DOHH2 (cell line): ENCODE measurements at regions not wholly inside any gene's neighbourhood (a gene's known extent, or its start where the extent isn't known, plus 50 kb on each side); places are given as distances from the start of the nearest gene placed in this dataset.

Experiments
- H3F3A ChIP-seq: fragments of 200-600 bp; sonication (generic), shearing (Covaris generic); 2 replicates; pipeline ENCODE4 v1.6.0; 2016; ENCODE audit warnings: antibody characterized with exemption, mild to moderate bottlenecking; ENCODE audit not compliant: control insufficient read depth, insufficient read depth
- H3K27ac ChIP-seq: fragments of 200-600 bp; sonication (generic); 2 replicates; pipeline ENCODE4 v1.5.1; 2014; ENCODE audit warnings: low read depth, mild to moderate bottlenecking, low read length, moderate library complexity
- H3K27me3 ChIP-seq: fragments of 200-600 bp; sonication (generic); 2 replicates; pipeline ENCODE4 v1.6.1; 2014; ENCODE audit warnings: mild to moderate bottlenecking, low read length, mixed read lengths; ENCODE audit not compliant: control insufficient read depth
- H3K36me3 ChIP-seq: fragments of 200-600 bp; sonication (generic); 2 replicates; pipeline ENCODE4 v1.6.1; 2014; ENCODE audit warnings: mild to moderate bottlenecking, low read length, moderate library complexity, mixed read lengths; ENCODE audit not compliant: control insufficient read depth
- H3K4me1 ChIP-seq: fragments of 200-600 bp; sonication (generic); 2 replicates; pipeline ENCODE4 v1.6.1; 2014; ENCODE audit warnings: mild to moderate bottlenecking, low read length, mixed read lengths; ENCODE audit not compliant: control insufficient read depth
- H3K4me2 ChIP-seq: fragments of 200-600 bp; sonication (generic); 2 replicates; pipeline ENCODE4 v1.6.0; 2014; ENCODE audit warnings: mild to moderate bottlenecking, low read length, moderate library complexity
- H3K4me3 ChIP-seq: fragments of 200-600 bp; sonication (generic); 2 replicates; pipeline ENCODE4 v1.5.1; 2014; ENCODE audit warnings: mild to moderate bottlenecking, low read length, mixed read lengths
- H3K79me2 ChIP-seq: fragments of 200-600 bp; sonication (generic); 2 replicates; pipeline ENCODE4 v1.6.1; 2014; ENCODE audit warnings: mild to moderate bottlenecking, low read length, mixed read lengths; ENCODE audit not compliant: control insufficient read depth
- H3K9me2 ChIP-seq: fragments of 200-600 bp; sonication (generic); replicated peaks from 2 replicates; pipeline ENCODE4 v1.6.1; 2014; ENCODE audit warnings: mild to moderate bottlenecking, low read length, mixed read lengths; ENCODE audit not compliant: control insufficient read depth
- H3K9me3 ChIP-seq: fragments of 200-600 bp; sonication (generic); 2 replicates; pipeline ENCODE4 v1.6.1; 2014; ENCODE audit warnings: antibody characterized with exemption, low read length, mixed read lengths; ENCODE audit not compliant: control insufficient read depth, insufficient read depth
- H4K20me1 ChIP-seq: fragments of 200-600 bp; sonication (generic); 2 replicates; pipeline ENCODE4 v1.6.0; 2014; ENCODE audit warnings: low read depth, mild to moderate bottlenecking, antibody characterized with exemption, low read length, moderate library complexity; ENCODE audit not compliant: control insufficient read depth, insufficient read depth
- EZH2phosphoT487 ChIP-seq: fragments of 200-600 bp; sonication (generic); IDR thresholded peaks from 2 replicates; pipeline ENCODE4 v1.6.1; 2017; ENCODE audit warnings: borderline replicate concordance, mild to moderate bottlenecking, antibody characterized with exemption, low read length, moderate library complexity, mixed read lengths
- TF ChIP-seq, protein P1 (sequence below): fragments of 200-600 bp; sonication (generic); IDR thresholded peaks from one replicate; pipeline ENCODE4 v1.5.1; 2014; ENCODE audit warnings: antibody characterized with exemption, mild to moderate bottlenecking, low read depth, low read length; ENCODE audit not compliant: poor library complexity, severe bottlenecking

DNA sequence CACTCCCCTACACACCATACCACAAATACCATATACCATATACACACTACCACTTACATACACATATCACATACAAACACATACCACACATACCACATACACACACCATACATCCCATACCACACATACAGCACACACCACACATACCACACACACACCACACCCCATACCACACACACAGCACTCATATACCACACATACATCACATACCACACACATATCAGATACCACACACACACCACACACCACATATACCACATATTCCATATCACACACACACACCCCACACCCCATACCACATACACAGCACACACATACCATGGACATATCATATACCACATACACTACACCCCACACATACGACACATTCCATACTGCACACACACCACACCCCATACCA, 276.6 kb downstream of the GADD45G start:
- no peak overlapping the region for H3K4me3 ChIP-seq

DNA sequence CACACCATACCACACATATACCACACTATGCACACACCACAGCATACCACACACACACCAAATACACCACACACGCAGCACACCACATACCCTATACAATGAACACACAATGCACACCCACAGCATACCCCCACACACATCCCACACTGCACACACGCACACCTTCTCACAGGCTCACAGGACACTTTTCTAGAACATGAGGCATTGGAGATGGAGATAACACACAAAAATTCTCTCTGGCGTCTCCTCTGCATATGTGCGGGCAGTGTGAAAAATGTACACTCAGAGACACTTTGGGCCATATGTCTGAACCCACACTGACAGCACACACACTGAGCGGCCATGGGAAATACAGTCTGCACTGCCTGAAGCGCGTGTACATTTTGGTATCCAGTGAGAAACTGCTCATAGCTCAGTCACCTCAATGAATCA, 278.1 kb downstream of the GADD45G start:
- H4K20me1 ChIP-seq = no peaks in the 10 kb centered on the region
- no peaks in the 10 kb centered on the region for H3K27me3 ChIP-seq
- H3K9me2 ChIP-seq = no peaks in the 10 kb centered on the region
- no peak overlapping the region for H3K4me3 ChIP-seq
- no peaks in the 10 kb centered on the region for H3K36me3 ChIP-seq
- H3K27ac ChIP-seq = no peak overlapping the region
- no peaks in the 10 kb centered on the region for H3K4me1 ChIP-seq
- peaks cover 2% of the 10 kb centered on the region; the same call in 1 of the 2 replicates for H3K9me3 ChIP-seq
- no peaks in the 10 kb centered on the region for H3K79me2 ChIP-seq
- no peaks in the 10 kb centered on the region for H3F3A ChIP-seq
- TF ChIP-seq EZH2phosphoT487 = no peak
- TF ChIP-seq, protein P1, sequence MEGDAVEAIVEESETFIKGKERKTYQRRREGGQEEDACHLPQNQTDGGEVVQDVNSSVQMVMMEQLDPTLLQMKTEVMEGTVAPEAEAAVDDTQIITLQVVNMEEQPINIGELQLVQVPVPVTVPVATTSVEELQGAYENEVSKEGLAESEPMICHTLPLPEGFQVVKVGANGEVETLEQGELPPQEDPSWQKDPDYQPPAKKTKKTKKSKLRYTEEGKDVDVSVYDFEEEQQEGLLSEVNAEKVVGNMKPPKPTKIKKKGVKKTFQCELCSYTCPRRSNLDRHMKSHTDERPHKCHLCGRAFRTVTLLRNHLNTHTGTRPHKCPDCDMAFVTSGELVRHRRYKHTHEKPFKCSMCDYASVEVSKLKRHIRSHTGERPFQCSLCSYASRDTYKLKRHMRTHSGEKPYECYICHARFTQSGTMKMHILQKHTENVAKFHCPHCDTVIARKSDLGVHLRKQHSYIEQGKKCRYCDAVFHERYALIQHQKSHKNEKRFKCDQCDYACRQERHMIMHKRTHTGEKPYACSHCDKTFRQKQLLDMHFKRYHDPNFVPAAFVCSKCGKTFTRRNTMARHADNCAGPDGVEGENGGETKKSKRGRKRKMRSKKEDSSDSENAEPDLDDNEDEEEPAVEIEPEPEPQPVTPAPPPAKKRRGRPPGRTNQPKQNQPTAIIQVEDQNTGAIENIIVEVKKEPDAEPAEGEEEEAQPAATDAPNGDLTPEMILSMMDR = no peak
- H3K4me2 ChIP-seq = no peak overlapping the region

More for the DNA sequence above, 276.6 kb downstream of the GADD45G start:
- Histone ChIP-seq H3K9me2 (no peaks in the 10 kb centered on the region), H3K79me2 (no peaks in the 10 kb centered on the region), H3F3A (no peaks in the 10 kb centered on the region), H3K27me3 (no peaks in the 10 kb centered on the region), H3K9me3 (peaks cover 2% of the 10 kb centered on the region; the same call in 1 of the 2 replicates), H3K4me2 (no peak overlapping the region), H3K27ac (no peak overlapping the region), H3K4me1 (no peaks in the 10 kb centered on the region), H3K36me3 (no peaks in the 10 kb centered on the region), H4K20me1 (no peaks in the 10 kb centered on the region)
- no peak for TF ChIP-seq EZH2phosphoT487
- TF ChIP-seq, protein P1 = no peak

DNA sequence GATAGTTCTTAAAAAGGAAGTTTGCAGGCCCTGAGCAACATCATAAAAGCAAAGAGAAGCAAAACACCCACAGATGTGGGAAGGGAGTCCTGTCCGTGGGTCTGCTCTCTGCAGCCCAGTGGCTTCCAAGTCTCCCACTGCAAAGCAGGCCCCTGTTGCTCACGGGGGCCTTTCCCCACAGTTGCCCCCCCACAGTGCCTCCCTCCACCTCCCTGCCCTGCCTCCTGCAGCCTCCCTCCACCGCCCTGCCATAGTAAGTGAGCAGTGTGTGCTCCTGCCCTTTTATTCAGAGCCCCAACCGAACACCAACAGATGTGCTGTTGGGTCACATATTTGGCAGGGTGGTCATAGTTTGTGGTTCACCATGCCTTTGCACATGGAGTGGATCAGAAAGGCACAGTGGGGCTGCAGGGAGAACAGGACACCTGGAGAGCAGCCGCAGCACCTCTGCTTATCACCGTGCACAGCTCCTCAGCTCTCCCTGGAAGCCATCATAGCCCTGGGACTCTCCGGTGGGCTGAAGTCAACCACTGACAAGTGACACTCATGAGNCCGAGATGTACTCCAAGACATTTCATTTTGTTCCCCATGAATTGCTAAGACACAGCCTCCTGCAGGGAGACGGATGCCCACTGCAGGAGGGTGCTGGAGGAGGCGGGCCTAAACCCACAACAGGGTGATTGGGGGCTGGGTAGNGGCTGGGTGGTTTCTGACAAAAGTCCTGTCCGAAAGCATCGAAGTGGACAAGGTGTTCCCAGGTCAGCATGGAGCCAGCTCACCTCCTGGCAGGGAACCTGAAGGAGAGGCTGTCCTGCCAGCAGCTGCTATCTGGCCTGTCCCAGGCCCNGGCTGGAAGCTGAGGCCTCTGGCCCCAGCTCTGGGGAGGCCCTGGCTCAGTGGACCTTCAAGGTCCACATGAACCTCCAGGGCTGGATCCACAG, 278.9 kb downstream of the GADD45G start:
- Histone ChIP-seq H3K27ac (no peak overlapping the region), H3K27me3 (no peaks in the 10 kb centered on the region), H3K4me2 (no peak overlapping the region), H3K9me3 (peaks cover 2% of the 10 kb centered on the region; the same call in 1 of the 2 replicates), H3K79me2 (no peaks in the 10 kb centered on the region), H3K4me3 (no peak overlapping the region), H3K9me2 (no peaks in the 10 kb centered on the region), H3K4me1 (no peaks in the 10 kb centered on the region), H3F3A (no peaks in the 10 kb centered on the region), H4K20me1 (no peaks in the 10 kb centered on the region), H3K36me3 (no peaks in the 10 kb centered on the region)
- no peak for TF ChIP-seq EZH2phosphoT487
- TF ChIP-seq, protein P1 = no peak
